ENCODE measurements at regions not wholly inside any gene's neighbourhood (a gene's known extent, or its start where the extent isn't known, plus 50 kb on each side); places are given as distances from the start of the nearest gene placed in this dataset.

GRCh38 chrX:26889574-26889973 lies 573.6 kb downstream of the PPP4R3C start:
- Histone ChIP-seq H4K20me1 (ENCODE audit: control insufficient read depth, insufficient read depth, low read length, poor library complexity, severe bottlenecking) (no peaks in the 10 kb centered on the region), H3K9ac (ENCODE audit: low read length) (no peak overlapping the region), H2AFZ (ENCODE audit: insufficient read depth, low read depth, low read length, poor library complexity, severe bottlenecking) (no peak overlapping the region), H3K9me3 (ENCODE audit: control extremely low read depth in 1 of 3, control insufficient read depth in 2 of 3, insufficient read depth in 1 of 3, low read length in 2 of 3) (peaks cover 0 to 3% (median 0%) of the 10 kb centered on the region in 3 donors), H3K36me3 (replicated peaks in 1 of 2; ENCODE audit: control extremely low read depth in 1 of 2, control insufficient read depth in 1 of 2, extremely low read depth in 1 of 2, insufficient read depth in 2 of 2, low read length in 1 of 2) (no peaks in the 10 kb centered on the region), H3K4me3 (ENCODE audit: control extremely low read depth in 1 of 5, extremely low read depth in 1 of 5, insufficient read depth in 1 of 5, low read depth in 2 of 5, low read length in 4 of 5) (no peak overlapping the region), H3K27ac (ENCODE audit: low read length in 2 of 2) (no peak overlapping the region), H3K79me2 (ENCODE audit: control insufficient read depth, insufficient read depth, low read length) (no peaks in the 10 kb centered on the region), H3K4me2 (replicated peaks; ENCODE audit: low read depth, low read length, poor library complexity, severe bottlenecking) (no peak overlapping the region), H3K27me3 (replicated peaks in 1 of 4; ENCODE audit: control extremely low read depth in 1 of 4, control insufficient read depth in 3 of 4, insufficient read depth in 4 of 4, low read length in 3 of 4) (no peaks in the 10 kb centered on the region), H3K4me1 (ENCODE audit: control insufficient read depth in 2 of 2, insufficient read depth in 2 of 2, low read length in 2 of 2) (no peaks in the 10 kb centered on the region)
- H3K4me3 Mint-ChIP-seq = no peak overlapping the region
- ATAC-seq (ENCODE audit: low read depth) (no peak), DNase-seq (no peak)
- intact Hi-C loops (cut with micrococcal nuclease) = no loop called here
- ChIA-PET CTCF (no interaction called here), POLR2A (no interaction called here)
- WGBS (ENCODE audit: insufficient coverage) = no CpG with 5 or more reads among the region's 3 CpGs
- no peak for TF ChIP-seq CTCF (IDR thresholded peaks at IDR 0.05)
- TF ChIP-seq EZH2 (IDR thresholded peaks at IDR 0.05; ENCODE audit: borderline replicate concordance, insufficient read depth, low read depth, low read length, poor library complexity, severe bottlenecking) = no peak
- no peaks in the 10 kb centered on the region for H3K27me3 Mint-ChIP-seq
- H3K9me3 Mint-ChIP-seq (ENCODE audit: insufficient read depth) = no peaks in the 10 kb centered on the region
- H3K27ac Mint-ChIP-seq = no peak overlapping the region
- no peaks in the 10 kb centered on the region for H3K4me1 Mint-ChIP-seq

- H4K20me1 ChIP-seq (ENCODE audit: control insufficient read depth, insufficient read depth, low read length, poor library complexity, severe bottlenecking) = no peaks in the 10 kb centered on the region
- no peaks in the 10 kb centered on the region for H3K27me3 Mint-ChIP-seq
- no peak overlapping the region for H3K27ac ChIP-seq (ENCODE audit: low read length in 2 of 2)
- WGBS (ENCODE audit: insufficient coverage) = 98% methylated on average over 8 of the region's 29 CpGs
- H2AFZ ChIP-seq (ENCODE audit: insufficient read depth, low read depth, low read length, poor library complexity, severe bottlenecking) = no peak overlapping the region
- intact Hi-C loops (cut with micrococcal nuclease) = no loop called here
- no peak for TF ChIP-seq EZH2 (IDR thresholded peaks at IDR 0.05; ENCODE audit: borderline replicate concordance, insufficient read depth, low read depth, low read length, poor library complexity, severe bottlenecking)
- no peak for TF ChIP-seq CTCF (IDR thresholded peaks at IDR 0.05)
- no peak overlapping the region for H3K4me3 ChIP-seq (ENCODE audit: control extremely low read depth in 1 of 5, extremely low read depth in 1 of 5, insufficient read depth in 1 of 5, low read depth in 2 of 5, low read length in 4 of 5)
- H3K4me2 ChIP-seq (replicated peaks; ENCODE audit: low read depth, low read length, poor library complexity, severe bottlenecking) = no peak overlapping the region
- no peaks in the 10 kb centered on the region for H3K9me3 Mint-ChIP-seq (ENCODE audit: insufficient read depth)
- no peaks in the 10 kb centered on the region for H3K9me3 ChIP-seq (ENCODE audit: control extremely low read depth in 1 of 3, control insufficient read depth in 2 of 3, insufficient read depth in 1 of 3, low read length in 2 of 3)
- H3K27me3 ChIP-seq (replicated peaks in 1 of 4; ENCODE audit: control extremely low read depth in 1 of 4, control insufficient read depth in 3 of 4, insufficient read depth in 4 of 4, low read length in 3 of 4) = no peaks in the 10 kb centered on the region
- ChIA-PET CTCF (no interaction called here), POLR2A (no interaction called here)
- no peak for ATAC-seq (ENCODE audit: low read depth)
- no peak overlapping the region for H3K27ac Mint-ChIP-seq
- H3K4me1 ChIP-seq (ENCODE audit: control insufficient read depth in 2 of 2, insufficient read depth in 2 of 2, low read length in 2 of 2) = no peaks in the 10 kb centered on the region
- H3K4me3 Mint-ChIP-seq = no peak overlapping the region
- no peak for DNase-seq
- H3K4me1 Mint-ChIP-seq = no peaks in the 10 kb centered on the region
- H3K9ac ChIP-seq (ENCODE audit: low read length) = no peak overlapping the region
- H3K79me2 ChIP-seq (ENCODE audit: control insufficient read depth, insufficient read depth, low read length) = no peaks in the 10 kb centered on the region
- H3K36me3 ChIP-seq (replicated peaks in 1 of 2; ENCODE audit: control extremely low read depth in 1 of 2, control insufficient read depth in 1 of 2, extremely low read depth in 1 of 2, insufficient read depth in 2 of 2, low read length in 1 of 2) = no peaks in the 10 kb centered on the region
Observed at GRCh38 chrX:26873736-26874135, 589.4 kb downstream of the PPP4R3C start.
